ENCODE measurements at regions not wholly inside any gene's neighbourhood (a gene's known extent, or its start where the extent isn't known, plus 50 kb on each side); places are given as distances from the start of the nearest gene placed in this dataset.

- CTCF ChIA-PET: no interaction called here
- Mint-ChIP-seq H3K4me3 (no peak overlapping the region), H3K4me1 (ENCODE audit: low read depth) (peaks cover 8% of the 10 kb centered on the region), H3K9me3 (ENCODE audit: insufficient read depth) (no peaks in the 10 kb centered on the region), H3K27ac (no peak overlapping the region), H3K27me3 (ENCODE audit: low read depth) (peaks cover 3% of the 10 kb centered on the region), H3K36me3 (ENCODE audit: low read depth) (no peaks in the 10 kb centered on the region)
- DNase-seq (no peak), ATAC-seq (no peak)
- POLR2A ChIA-PET: no interaction called here
Observed at GRCh38 chr6:128572294-128572693, 51.9 kb upstream of the PTPRK start.

GRCh38 chr6:128570680-128571063 lies 50.3 kb upstream of the PTPRK start:
- Mint-ChIP-seq H3K36me3 (ENCODE audit: low read depth) (no peaks in the 10 kb centered on the region), H3K4me1 (ENCODE audit: low read depth) (peaks cover under 1% of the 10 kb centered on the region), H3K27ac (no peak overlapping the region), H3K27me3 (ENCODE audit: low read depth) (peaks cover 3% of the 10 kb centered on the region), H3K9me3 (ENCODE audit: insufficient read depth) (no peaks in the 10 kb centered on the region), H3K4me3 (no peak overlapping the region)
- CTCF ChIA-PET: no interaction called here
- ATAC-seq (no peak), DNase-seq (no peak)
- POLR2A ChIA-PET: no interaction called here

DNA sequence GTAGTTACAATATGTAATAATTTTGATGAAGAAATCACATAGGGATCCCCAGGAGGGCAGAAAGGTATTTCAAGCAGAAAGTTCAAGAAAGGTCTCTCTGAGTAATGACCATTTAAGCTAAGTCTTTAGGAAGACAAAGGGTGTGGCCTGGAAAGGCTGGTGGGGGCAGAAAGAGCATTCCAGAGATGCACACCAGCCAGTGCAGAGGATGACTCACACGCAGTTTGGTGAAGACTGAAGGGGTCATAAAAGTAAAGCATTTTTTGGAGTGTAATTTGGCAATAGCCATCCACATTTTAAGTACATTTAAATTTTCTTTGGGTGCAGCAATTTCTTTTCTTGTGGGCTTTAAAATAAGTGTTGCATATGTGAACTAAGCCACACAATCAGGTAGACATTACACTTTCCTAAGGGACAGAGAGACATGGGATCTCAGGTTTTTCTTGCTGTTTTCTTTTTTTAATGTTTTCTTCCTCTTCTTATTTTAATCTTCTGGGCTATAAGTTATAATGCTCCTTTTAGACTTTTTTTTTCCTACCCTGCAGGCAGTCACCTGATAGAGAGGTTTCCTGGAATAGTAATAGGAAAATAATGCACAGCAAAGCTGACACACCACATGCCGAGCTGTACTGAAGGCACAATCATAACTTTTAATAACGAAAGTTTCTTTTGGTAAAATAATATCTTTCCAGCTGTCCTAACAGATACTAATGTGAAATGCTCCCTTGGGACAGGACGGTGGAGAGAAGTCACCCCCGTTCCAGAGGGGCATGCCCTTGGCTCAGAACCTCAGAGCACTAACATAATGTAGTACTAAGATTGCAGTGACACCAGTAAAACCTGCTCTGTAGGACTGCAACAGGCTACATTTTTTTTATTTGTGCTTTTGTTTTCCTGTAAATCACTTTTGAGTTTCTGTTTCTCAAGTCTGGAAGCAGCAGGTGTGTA lies 49.6 kb upstream of the PTPRK start:
- Mint-ChIP-seq H3K9me3 (ENCODE audit: insufficient read depth) (no peaks in the 10 kb centered on the region), H3K4me1 (ENCODE audit: low read depth) (no peaks in the 10 kb centered on the region), H3K27me3 (ENCODE audit: low read depth) (peaks cover under 1% of the 10 kb centered on the region), H3K4me3 (no peak overlapping the region), H3K27ac (no peak overlapping the region), H3K36me3 (ENCODE audit: low read depth) (no peaks in the 10 kb centered on the region)
- no peak for ATAC-seq
- DNase-seq: no peak
- ChIA-PET POLR2A (no interaction called here), CTCF (no interaction called here)
